Dedifferentiated amniotic fluid mesenchymal stem cell (primary cell): ENCODE measurements at regions not wholly inside any gene's neighbourhood (a gene's known extent, or its start where the extent isn't known, plus 50 kb on each side); places are given as distances from the start of the nearest gene placed in this dataset.

ENCODE experiments used
- DNase-seq: peaks from one replicate; pipeline ENCODE4 v3.0.0-alpha.2; 2016; ENCODE audit errors: extremely low spot score

GRCh38 chr15:85976986-85977385 is 102.7 kb upstream of the AGBL1 start:
- no peak for DNase-seq

- DNase-seq = no peak
These were observed 102.1 kb upstream of the AGBL1 start for GRCh38 chr15:85977586-85977985.

- no peak for DNase-seq
These were observed 99.7 kb upstream of the AGBL1 start for GRCh38 chr15:85979929-85980328.

GRCh38 chr15:85980946-85981345 is 98.7 kb upstream of the AGBL1 start:
- no peak for DNase-seq

- no peak for DNase-seq
These were observed 95.4 kb upstream of the AGBL1 start for GRCh38 chr15:85984241-85984640.

- DNase-seq = no peak
These were observed 93.6 kb upstream of the AGBL1 start for GRCh38 chr15:85986116-85986515.

GRCh38 chr15:85986741-85987140 is 92.9 kb upstream of the AGBL1 start:
- DNase-seq = no peak

- DNase-seq = no peak
These were observed 90.9 kb upstream of the AGBL1 start for GRCh38 chr15:85988741-85989140.

- no peak for DNase-seq
These were observed 87.4 kb upstream of the AGBL1 start for GRCh38 chr15:85992224-85992623.

GRCh38 chr15:85993116-85993515 is 86.6 kb upstream of the AGBL1 start:
- DNase-seq = no peak

GRCh38 chr15:85997618-85998017 is 82.1 kb upstream of the AGBL1 start:
- DNase-seq = no peak

GRCh38 chr15:85999658-86000057 is 80.0 kb upstream of the AGBL1 start:
- DNase-seq = no peak

- no peak for DNase-seq
These were observed 78.5 kb upstream of the AGBL1 start for GRCh38 chr15:86001200-86001599.

- no peak for DNase-seq
These were observed 77.2 kb upstream of the AGBL1 start for GRCh38 chr15:86002444-86002843.

GRCh38 chr15:86004061-86004460 is 75.6 kb upstream of the AGBL1 start:
- DNase-seq = no peak

GRCh38 chr15:86006546-86006945 is 73.1 kb upstream of the AGBL1 start:
- no peak for DNase-seq

GRCh38 chr15:86009727-86010126 is 69.9 kb upstream of the AGBL1 start:
- DNase-seq = no peak

GRCh38 chr15:86010398-86010797 is 69.3 kb upstream of the AGBL1 start:
- DNase-seq = no peak

GRCh38 chr15:86010891-86011290 is 68.8 kb upstream of the AGBL1 start:
- no peak for DNase-seq

GRCh38 chr15:86014016-86014415 is 65.7 kb upstream of the AGBL1 start:
- DNase-seq = no peak

- no peak for DNase-seq
These were observed 62.9 kb upstream of the AGBL1 start for GRCh38 chr15:86016750-86017149.

GRCh38 chr15:86018679-86019078 is 61.0 kb upstream of the AGBL1 start:
- no peak for DNase-seq

GRCh38 chr15:86021281-86022264 is 58.1 kb upstream of the AGBL1 start:
- DNase-seq = no peak

GRCh38 chr15:86028961-86029360 is 50.7 kb upstream of the AGBL1 start:
- no peak for DNase-seq
